PC-3 (cell line): ENCODE measurements at regions not wholly inside any gene's neighbourhood (a gene's known extent, or its start where the extent isn't known, plus 50 kb on each side); places are given as distances from the start of the nearest gene placed in this dataset.

Experiments used
- ATAC-seq: fragments of 200-7000 bp; cut with Tn5 transposase; 2 replicates; pipeline ENCODE4 v1.9.1; 2020; ENCODE audit warnings: mild to moderate bottlenecking, moderate library complexity
- BruUV-seq: library from RNA; stranded (reverse); fragments of 400-500 nt; replicated peaks from 2 replicates; lab custom pipeline; 2021; lab: Mats Ljungman, UMichigan
- CTCF ChIA-PET: fragments of 300-600 bp; sonication (Branson Sonifier 250); formaldehyde crosslinking; loops from one replicate; lab custom pipeline; 2022; ENCODE audit warnings: antibody characterized with exemption; lab: Charles Lee
- POLR2A ChIA-PET: fragments of 300-600 bp; sonication (Branson Sonifier 250); formaldehyde crosslinking; loops from one replicate; lab custom pipeline; 2022; ENCODE audit warnings: antibody characterized with exemption; ENCODE audit not compliant: unreplicated experiment; lab: Charles Lee
- DNase-seq: peaks from one replicate; pipeline ENCODE4 v3.0.0-alpha.2; 2015
- H2AFZ ChIP-seq: fragments of 300-600 bp; sonication (generic); 2 replicates; pipeline ENCODE4 v1.6.0; 2016; ENCODE audit warnings: antibody characterized with exemption, low read length
- H3F3A ChIP-seq: fragments of 300-600 bp; sonication (generic); one replicate; pipeline ENCODE4 v1.6.0; 2017; ENCODE audit warnings: antibody characterized with exemption, low read length, control low read depth, mild to moderate bottlenecking; ENCODE audit not compliant: unreplicated experiment
- H3K27ac ChIP-seq: fragments of 300-600 bp; sonication (generic); 2 replicates; pipeline ENCODE4 v1.5.1; 2016; ENCODE audit warnings: mild to moderate bottlenecking, low read length
- H3K27me3 ChIP-seq: fragments of 300-600 bp; sonication (generic); 2 replicates; pipeline ENCODE4 v1.6.1; 2016; ENCODE audit warnings: low read length, mixed read lengths
- H3K36me3 ChIP-seq: fragments of 300-600 bp; sonication (generic); 2 replicates; pipeline ENCODE4 v1.6.1; 2016; ENCODE audit warnings: low read depth, mixed run types, low read length, mixed read lengths
- H3K4me1 ChIP-seq: fragments of 300-600 bp; sonication (generic); 2 replicates; pipeline ENCODE4 v1.5.1; 2016; ENCODE audit warnings: low read length; ENCODE audit not compliant: insufficient read depth
- H3K4me2 ChIP-seq: fragments of 300-600 bp; sonication (generic); 2 replicates; pipeline ENCODE4 v1.6.0; 2016; ENCODE audit warnings: low read length
- H3K4me3 ChIP-seq: fragments of 300-600 bp; sonication (generic); 2 replicates; pipeline ENCODE4 v1.5.1; 2016; ENCODE audit warnings: mild to moderate bottlenecking, low read length, mixed read lengths
- H3K79me2 ChIP-seq: fragments of 300-600 bp; sonication (generic); 2 replicates; pipeline ENCODE4 v1.6.1; 2017; ENCODE audit warnings: low read length, mixed read lengths
- H3K9ac ChIP-seq: fragments of 300-600 bp; sonication (generic); 2 replicates; pipeline ENCODE4 v1.6.0; 2016; ENCODE audit warnings: mild to moderate bottlenecking, low read length
- H3K9me2 ChIP-seq: fragments of 300-600 bp; sonication (generic); replicated peaks from 2 replicates; pipeline ENCODE4 v1.6.1; 2016; ENCODE audit warnings: mixed run types, low read length, mixed read lengths
- H3K9me3 ChIP-seq: fragments of 300-600 bp; sonication (generic); 2 replicates; pipeline ENCODE4 v1.6.1; 2016; ENCODE audit warnings: low read length, mixed read lengths
- H4K20me1 ChIP-seq: fragments of 300-600 bp; sonication (generic); 2 replicates; pipeline ENCODE4 v1.6.1; 2016; ENCODE audit warnings: low read length, mixed read lengths
- CTCF ChIP-seq: fragments of 300-600 bp; sonication (generic); conservative IDR thresholded peaks from 2 replicates; pipeline ENCODE4 v1.5.1; 2017; ENCODE audit warnings: antibody characterized with exemption, low read depth, mild to moderate bottlenecking, low read length
- EZH2 ChIP-seq: fragments of 300-600 bp; sonication (generic); IDR thresholded peaks from one replicate; pipeline ENCODE4 v1.6.1; 2017; ENCODE audit warnings: antibody characterized with exemption, mild to moderate bottlenecking, low read length; ENCODE audit not compliant: unreplicated experiment
- EZH2phosphoT487 ChIP-seq: fragments of 300-600 bp; sonication (generic); IDR thresholded peaks from 2 replicates; pipeline ENCODE4 v1.6.1; 2018; ENCODE audit warnings: mild to moderate bottlenecking, antibody characterized with exemption, low read length, borderline replicate concordance
- intact Hi-C: fragments of 100-400 bp; cut with micrococcal nuclease; formaldehyde crosslinking; loops from 2 replicates; pipeline ENCODE4 v1.9.0; 2023

- BruUV-seq, result no TSS peak
Measured at GRCh38 chr11:134916421-134917213, 504.6 kb upstream of the B3GAT1 start.

DNA sequence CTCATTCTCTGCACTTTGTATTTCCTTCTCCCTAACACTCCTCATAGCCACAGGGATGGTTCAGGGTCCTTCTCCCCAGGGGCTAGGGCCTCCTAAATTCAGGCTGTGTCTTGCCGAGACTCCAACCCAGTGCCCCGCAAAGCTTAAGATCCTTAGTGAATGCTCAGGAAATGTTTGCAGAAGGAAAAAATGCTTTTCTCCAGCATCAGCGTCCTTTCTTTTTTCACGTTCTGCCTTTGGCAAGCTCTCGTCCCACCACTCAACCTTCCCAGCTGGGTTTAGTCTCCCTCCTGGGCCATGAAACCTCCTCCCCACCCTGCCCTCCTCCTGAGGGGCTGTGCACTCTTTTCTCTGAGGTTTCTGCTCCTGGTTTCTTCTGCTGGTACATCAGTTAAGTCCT, 503.8 kb upstream of the B3GAT1 start:
- Histone ChIP-seq H3F3A (no peaks in the 10 kb centered on the region), H3K27me3 (peaks cover 36% of the 10 kb centered on the region), H3K4me1 (no peaks in the 10 kb centered on the region), H3K36me3 (no peaks in the 10 kb centered on the region), H3K79me2 (no peaks in the 10 kb centered on the region), H3K9me3 (peaks cover 6% of the 10 kb centered on the region; the same call in 1 of the 2 replicates), H3K9ac (no peak overlapping the region), H2AFZ (no peak overlapping the region), H4K20me1 (no peaks in the 10 kb centered on the region), H3K4me3 (no peak overlapping the region), H3K4me2 (no peak overlapping the region), H3K27ac (no peak overlapping the region), H3K9me2 (no peaks in the 10 kb centered on the region)
- no peak for DNase-seq
- BruUV-seq, result no TSS peak
- intact Hi-C loops, result no loop called here
- TF ChIP-seq EZH2 (no peak), EZH2phosphoT487 (no peak), CTCF (no peak)
- ATAC-seq, result no peak
- POLR2A ChIA-PET, result no interaction called here
- CTCF ChIA-PET, result no interaction called here

More at GRCh38 chr11:134916421-134917213, 504.6 kb upstream of the B3GAT1 start:
- no peak overlapping the region for H3K4me2 ChIP-seq
- H4K20me1 ChIP-seq, result no peaks in the 10 kb centered on the region
- no peak overlapping the region for H3K27ac ChIP-seq
- no peak for TF ChIP-seq EZH2
- TF ChIP-seq CTCF, result no peak
- TF ChIP-seq EZH2phosphoT487, result no peak
- DNase-seq (no peak), ATAC-seq (no peak)
- H3K4me3 ChIP-seq, result no peak overlapping the region
- CTCF ChIA-PET, result no interaction called here
- POLR2A ChIA-PET, result no interaction called here
- intact Hi-C loops, result no loop called here
- no peaks in the 10 kb centered on the region for H3K36me3 ChIP-seq
- H3K9me3 ChIP-seq, result peaks cover 6% of the 10 kb centered on the region; the same call in 1 of the 2 replicates
- H2AFZ ChIP-seq, result no peak overlapping the region
- H3K9ac ChIP-seq, result no peak overlapping the region
- H3K9me2 ChIP-seq, result no peaks in the 10 kb centered on the region
- no peaks in the 10 kb centered on the region for H3F3A ChIP-seq
- H3K79me2 ChIP-seq, result no peaks in the 10 kb centered on the region
- H3K27me3 ChIP-seq, result peaks cover 36% of the 10 kb centered on the region
- H3K4me1 ChIP-seq, result no peaks in the 10 kb centered on the region

GRCh38 chr11:134915212-134915611, 503.2 kb upstream of the B3GAT1 start:
- no TSS peak for BruUV-seq
- POLR2A ChIA-PET, result no interaction called here
- Histone ChIP-seq H3K9me2 (no peaks in the 10 kb centered on the region), H3K36me3 (no peaks in the 10 kb centered on the region), H3F3A (no peaks in the 10 kb centered on the region), H3K9me3 (peaks cover 6% of the 10 kb centered on the region; the same call in 1 of the 2 replicates), H3K9ac (no peak overlapping the region), H2AFZ (no peak overlapping the region), H3K4me1 (no peaks in the 10 kb centered on the region), H3K4me3 (no peak overlapping the region), H3K4me2 (no peak overlapping the region), H3K27me3 (peaks cover 32% of the 10 kb centered on the region), H4K20me1 (no peaks in the 10 kb centered on the region), H3K27ac (no peak overlapping the region), H3K79me2 (no peaks in the 10 kb centered on the region)
- ATAC-seq, result no peak
- CTCF ChIA-PET, result no interaction called here
- DNase-seq, result no peak
- intact Hi-C loops, result no loop called here
- TF ChIP-seq CTCF (no peak), EZH2phosphoT487 (no peak), EZH2 (no peak)
